ENCODE measurements at regions not wholly inside any gene's neighbourhood (a gene's known extent, or its start where the extent isn't known, plus 50 kb on each side); places are given as distances from the start of the nearest gene placed in this dataset.
A peak's percentile ranks its signal among the peaks of the same experiment; 100 is the strongest.

DNA sequence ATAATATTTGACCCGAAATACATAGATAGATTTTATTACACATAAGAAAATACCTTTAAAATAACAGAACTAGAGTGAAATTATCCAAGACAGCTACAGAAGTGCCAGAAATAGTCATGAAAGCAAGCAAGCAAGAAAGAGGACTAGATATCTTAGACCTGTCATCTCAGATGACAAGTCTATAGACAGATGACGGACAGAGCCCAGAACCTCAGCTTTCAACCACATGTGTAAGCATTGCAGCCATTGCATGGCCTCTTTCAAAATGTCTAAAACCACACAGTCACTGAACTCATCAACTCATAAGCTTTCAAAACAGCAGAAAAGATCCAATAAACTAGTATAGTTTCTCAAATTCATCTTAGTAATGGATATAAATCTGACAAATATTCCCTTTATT, 59.8 kb upstream of the FHIT start:
- no peak for DNase-seq

DNA sequence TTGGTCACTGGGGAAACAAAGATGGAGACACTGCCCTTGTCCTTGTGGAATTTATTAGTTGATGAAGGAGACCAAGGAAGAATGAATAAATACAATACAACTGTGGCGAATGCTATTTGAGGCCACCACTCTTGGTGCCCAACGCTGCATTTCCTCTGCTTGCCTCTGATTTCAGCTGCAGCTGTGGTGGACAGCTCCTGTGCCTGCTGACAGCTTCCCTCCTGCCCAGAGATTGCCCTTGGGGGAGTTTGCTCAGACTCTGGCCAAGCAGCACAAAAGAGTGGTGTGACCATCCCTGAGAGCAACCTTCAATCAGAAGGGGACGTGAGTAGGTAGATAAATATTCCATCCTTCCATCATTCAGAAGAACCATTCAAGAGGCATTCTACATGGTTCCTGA, 64.6 kb upstream of the FHIT start:
- peak; percentile 12 for DNase-seq

GRCh38 chr3:61323094-61323493, 71.8 kb upstream of the FHIT start:
- DNase-seq = no peak

- peak; percentile 52 for DNase-seq
These were observed 80.8 kb upstream of the FHIT start for GRCh38 chr3:61331929-61332552.

DNA sequence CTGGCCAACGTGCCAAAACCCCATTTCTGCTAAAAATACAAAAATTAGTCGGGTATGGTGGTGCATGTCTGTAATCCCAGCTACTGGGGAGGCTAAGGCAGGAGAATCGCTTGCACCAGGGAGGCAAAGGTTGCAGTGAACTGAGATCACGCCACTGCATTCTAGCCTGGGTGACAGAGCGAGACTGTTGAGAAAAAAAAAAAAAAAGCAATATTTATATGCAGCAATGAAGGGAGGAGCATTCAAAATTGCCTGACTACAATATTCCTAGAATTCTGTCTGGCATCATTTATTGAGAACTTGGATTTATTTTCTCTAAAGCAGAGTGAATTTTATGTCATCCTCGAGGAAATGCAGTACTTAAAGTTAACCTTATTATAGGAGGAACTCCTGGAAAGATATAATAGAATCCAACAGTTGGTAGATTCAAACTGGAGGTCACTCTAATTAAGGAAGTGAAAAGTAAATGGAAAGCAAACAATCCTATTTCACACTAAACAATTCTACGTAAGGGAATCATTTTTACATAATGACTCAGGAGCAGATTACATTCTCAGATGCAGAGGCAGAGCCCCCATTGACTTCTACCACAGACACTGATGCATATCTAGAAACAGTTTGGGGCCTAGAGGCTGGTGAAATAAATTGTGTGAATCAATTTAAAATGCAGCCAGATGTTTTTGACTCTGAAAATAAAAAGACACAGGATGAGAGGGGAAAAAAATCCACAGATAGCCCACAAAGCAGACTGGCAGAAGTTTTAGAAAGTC, 82.1 kb upstream of the FHIT start:
- DNase-seq = peak; percentile 64

GRCh38 chr3:61334783-61335182, 83.5 kb upstream of the FHIT start:
- DNase-seq = no peak

GRCh38 chr3:61340931-61341461, 89.7 kb upstream of the FHIT start:
- peak; percentile 9 for DNase-seq

DNA sequence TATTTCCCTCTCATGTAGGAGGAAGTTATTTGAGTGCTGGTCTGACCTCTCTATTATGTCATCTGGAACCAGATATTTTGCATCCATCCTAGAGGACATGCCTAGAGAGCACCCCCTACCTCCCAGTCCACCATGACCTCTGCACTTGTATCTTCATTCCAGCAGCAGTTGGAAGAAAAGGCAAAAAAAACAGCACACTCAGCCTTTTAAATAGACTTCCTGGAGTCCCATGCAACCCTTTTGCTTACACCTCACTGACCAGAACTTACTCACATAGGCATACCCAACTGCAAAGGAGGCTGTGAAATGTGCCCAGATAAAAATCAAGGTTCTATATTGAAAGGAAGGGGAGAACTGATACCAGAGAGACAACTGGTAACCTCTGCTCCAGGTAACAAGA, 92.3 kb upstream of the FHIT start:
- DNase-seq = no peak

- no peak for DNase-seq
These were observed 93.8 kb upstream of the FHIT start for GRCh38 chr3:61345020-61345419.

GRCh38 chr3:61347981-61348380, 96.7 kb upstream of the FHIT start:
- no peak for DNase-seq

- no peak for DNase-seq
These were observed 98.5 kb upstream of the FHIT start for GRCh38 chr3:61349717-61350116.

- DNase-seq = no peak
These were observed 99.6 kb upstream of the FHIT start for GRCh38 chr3:61350782-61351309.

- no peak for DNase-seq
These were observed 101.1 kb upstream of the FHIT start for GRCh38 chr3:61352306-61352705.

GRCh38 chr3:61353382-61353781, 102.1 kb upstream of the FHIT start:
- no peak for DNase-seq

DNA sequence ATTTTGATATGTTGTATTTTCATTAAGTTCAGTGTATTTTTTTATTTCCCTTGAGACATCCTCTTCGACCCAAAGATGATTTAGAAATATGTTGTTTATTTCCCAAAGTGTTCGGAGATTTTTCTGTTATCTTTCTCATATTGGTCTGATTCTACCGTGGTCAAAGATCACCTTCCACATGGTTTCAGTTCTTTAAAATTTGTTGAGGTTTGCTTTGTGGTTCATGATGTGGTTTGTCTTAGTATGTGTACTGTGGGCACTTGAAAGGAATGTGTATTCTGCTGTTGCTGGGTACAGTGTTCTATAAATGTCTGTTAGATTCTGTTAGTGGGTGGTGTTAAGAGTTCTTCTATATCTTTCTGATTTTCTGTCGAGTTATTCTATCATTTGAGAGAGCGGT, 103.4 kb upstream of the FHIT start:
- DNase-seq = no peak

DNA sequence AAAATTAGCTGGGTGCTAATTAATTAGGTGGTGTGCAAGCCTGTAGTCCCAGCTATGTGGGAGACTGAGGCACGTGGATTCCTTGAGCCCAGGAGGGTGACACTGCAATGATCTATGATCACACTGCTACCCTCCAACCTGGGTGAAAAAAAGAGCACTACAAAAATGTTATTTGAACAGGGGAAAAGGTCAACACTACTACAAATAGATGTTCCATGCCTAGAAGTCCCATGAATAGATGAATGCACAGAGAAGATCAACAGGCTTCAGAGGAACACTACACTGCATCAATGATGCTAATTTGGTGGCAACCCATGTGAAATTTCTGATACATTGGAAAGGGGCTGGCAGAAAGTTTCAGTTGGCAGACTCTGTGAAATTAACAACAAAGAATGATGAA, 105.4 kb upstream of the FHIT start:
- no peak for DNase-seq

DNA sequence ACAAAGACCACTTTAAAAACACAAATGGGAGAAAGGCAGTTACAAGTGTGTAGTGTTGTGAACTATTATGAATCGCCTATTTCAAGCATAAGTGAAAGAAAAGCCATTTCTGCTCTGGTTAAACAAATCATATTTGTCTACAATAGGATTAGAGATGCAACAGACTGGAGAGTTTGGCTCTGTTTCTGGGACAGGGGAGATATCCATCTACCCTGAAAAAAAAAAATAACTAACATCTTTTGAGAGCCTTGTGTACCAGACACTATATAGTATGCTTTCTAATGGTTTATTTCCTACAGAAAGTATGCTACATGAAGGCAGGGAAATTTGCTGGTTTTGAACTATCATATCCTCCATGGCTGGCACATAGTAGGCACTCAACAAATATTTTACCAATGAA, 106.7 kb upstream of the FHIT start:
- DNase-seq = no peak

DNA sequence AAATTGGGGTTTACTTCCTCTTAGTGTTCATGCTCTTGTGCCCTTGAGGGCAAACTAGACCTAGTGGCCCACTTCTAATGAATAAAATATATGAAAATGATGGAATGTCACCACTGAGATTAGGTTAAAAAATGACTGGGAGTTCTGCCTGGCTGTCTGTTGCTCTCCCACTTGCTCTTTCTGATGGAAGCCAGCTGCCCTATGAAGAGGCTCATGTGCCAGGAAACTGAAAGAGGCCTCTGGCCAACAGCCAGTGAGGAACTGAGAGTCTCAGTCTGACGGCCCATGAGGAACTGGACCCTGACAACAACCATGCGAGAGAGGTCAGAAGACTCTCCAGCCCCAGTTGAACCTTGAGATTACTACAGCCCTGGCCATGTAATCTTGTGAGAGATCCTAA, 107.1 kb upstream of the FHIT start:
- DNase-seq = no peak

- no peak for DNase-seq
These were observed 109.2 kb upstream of the FHIT start for GRCh38 chr3:61360297-61360965.

- DNase-seq = no peak
These were observed 118.4 kb upstream of the FHIT start for GRCh38 chr3:61369678-61370077.

GRCh38 chr3:61371123-61371522, 119.9 kb upstream of the FHIT start:
- DNase-seq = peak; percentile 6

DNA sequence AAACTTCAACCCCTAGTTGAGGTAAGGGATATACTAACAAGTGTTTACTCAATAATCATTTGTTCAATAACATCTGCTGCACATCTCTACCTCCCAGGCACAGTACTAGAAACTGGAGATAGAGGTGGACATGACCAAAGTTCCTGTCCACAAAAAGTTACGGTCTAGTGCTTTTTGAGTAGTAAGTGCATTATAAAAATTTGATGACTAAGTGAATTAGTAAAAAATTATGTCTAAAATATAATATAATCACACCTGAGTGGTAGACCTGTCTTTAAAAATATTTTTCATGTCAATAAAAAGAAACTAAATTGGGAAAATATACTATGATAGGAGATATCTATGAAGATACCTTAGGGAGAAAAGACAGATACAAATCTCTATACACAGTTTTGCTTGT, 121.5 kb upstream of the FHIT start:
- DNase-seq = no peak

DNA sequence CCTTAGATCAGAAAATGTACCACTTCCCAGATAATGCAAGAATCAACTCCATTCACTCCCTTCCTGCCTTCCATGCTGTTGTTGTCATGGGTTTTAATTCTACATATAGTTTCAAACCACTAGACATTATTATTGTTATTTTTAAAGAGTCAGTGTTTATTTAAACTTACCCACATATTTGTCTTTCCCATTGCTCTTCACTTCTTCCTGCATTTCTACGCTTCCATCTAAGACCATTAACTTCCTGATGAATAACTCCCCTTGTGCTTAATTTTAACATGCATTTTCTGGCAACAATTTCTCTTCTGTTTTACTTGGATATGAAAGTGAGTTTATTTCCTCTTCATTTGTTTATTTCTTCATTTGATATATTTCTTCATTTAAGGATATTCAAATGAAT, 127.1 kb upstream of the FHIT start:
- DNase-seq = no peak

Data from fibroblast of skin of abdomen (primary cell).